ENCODE measurements at regions not wholly inside any gene's neighbourhood (a gene's known extent, or its start where the extent isn't known, plus 50 kb on each side); places are given as distances from the start of the nearest gene placed in this dataset.

DNA sequence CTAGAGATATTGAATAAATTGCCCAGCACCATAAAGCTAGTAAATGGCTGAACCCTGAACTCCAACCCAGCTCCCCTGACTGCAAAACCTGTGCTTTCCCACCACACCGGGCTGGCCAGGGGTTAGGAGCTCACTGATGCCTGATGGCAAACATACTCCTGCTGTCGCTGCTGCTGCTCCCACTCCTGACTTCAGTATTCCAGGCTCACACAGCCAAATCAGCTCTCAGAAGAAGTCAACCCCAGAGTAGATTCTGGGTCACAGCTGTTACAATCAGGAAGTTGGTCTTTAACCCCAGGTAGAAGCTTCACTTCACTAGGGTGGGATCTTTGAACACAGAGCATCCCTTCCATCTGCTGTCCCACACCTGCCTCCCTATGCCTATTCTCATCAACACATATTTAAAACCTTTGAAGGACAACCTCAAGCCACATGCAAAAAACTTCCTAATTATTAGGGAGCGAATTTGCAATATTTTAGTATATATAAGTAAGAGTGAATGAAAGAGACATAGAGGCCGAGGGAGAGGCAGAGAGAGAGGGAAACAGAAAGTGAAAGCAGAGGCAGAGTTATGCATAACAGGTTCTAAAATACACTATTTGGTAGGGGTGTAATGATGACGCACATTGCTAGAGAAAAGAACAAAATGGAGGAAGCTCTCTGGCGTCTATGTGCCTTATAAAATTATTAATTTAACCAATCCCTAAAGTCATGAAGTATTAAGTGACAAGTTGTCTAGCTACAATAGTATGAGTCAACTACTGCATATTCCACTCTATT, 99.4 kb upstream of the SERP2 start:
- Histone ChIP-seq H3K27me3 (no peaks in the 10 kb centered on the region), H3K36me3 (no peaks in the 10 kb centered on the region), H3K9me3 (no peaks in the 10 kb centered on the region), H3K27ac (peak overlapping the region; percentile 76 to 81 (median 79)), H3K4me3 (peak overlapping the region in 1 of 4 donors; percentile 12), H3K4me1 (peaks cover 13 to 51% (median 24%) of the 10 kb centered on the region in 4 donors)
- 24 to 34% methylated on average over 4 to 6 of the region's 6 CpGs for WGBS, 2 donors (ENCODE audit: low coverage in 1 of 2)
- in situ Hi-C loops (cut with MboI; ENCODE audit: low pct_ligation_motif_present in 1 of 4, low pct_unique_long_range_greater_than_20kb in 1 of 4, low sequenced_read_pairs in 3 of 4): no loop called here
- DNase-seq: no peak
- TF ChIP-seq POLR2AphosphoS5 (IDR thresholded peaks at IDR 0.05): peak in 1 of 3 donors; percentile 61
- no peak for TF ChIP-seq POLR2A (IDR thresholded peaks at IDR 0.05)
- TF ChIP-seq, protein P1, sequence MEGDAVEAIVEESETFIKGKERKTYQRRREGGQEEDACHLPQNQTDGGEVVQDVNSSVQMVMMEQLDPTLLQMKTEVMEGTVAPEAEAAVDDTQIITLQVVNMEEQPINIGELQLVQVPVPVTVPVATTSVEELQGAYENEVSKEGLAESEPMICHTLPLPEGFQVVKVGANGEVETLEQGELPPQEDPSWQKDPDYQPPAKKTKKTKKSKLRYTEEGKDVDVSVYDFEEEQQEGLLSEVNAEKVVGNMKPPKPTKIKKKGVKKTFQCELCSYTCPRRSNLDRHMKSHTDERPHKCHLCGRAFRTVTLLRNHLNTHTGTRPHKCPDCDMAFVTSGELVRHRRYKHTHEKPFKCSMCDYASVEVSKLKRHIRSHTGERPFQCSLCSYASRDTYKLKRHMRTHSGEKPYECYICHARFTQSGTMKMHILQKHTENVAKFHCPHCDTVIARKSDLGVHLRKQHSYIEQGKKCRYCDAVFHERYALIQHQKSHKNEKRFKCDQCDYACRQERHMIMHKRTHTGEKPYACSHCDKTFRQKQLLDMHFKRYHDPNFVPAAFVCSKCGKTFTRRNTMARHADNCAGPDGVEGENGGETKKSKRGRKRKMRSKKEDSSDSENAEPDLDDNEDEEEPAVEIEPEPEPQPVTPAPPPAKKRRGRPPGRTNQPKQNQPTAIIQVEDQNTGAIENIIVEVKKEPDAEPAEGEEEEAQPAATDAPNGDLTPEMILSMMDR (IDR thresholded peaks at IDR 0.05): no peak
- TF ChIP-seq EP300 (IDR thresholded peaks at IDR 0.05; ENCODE audit: low read depth): peak; percentile 68
- intact Hi-C loops (cut with DNase I; ENCODE audit: low total_unique reads): loop anchor here (5.0 kb wide), 1 partner anchor 52 kb away; no protein-coding TSS in a partner anchor

DNA sequence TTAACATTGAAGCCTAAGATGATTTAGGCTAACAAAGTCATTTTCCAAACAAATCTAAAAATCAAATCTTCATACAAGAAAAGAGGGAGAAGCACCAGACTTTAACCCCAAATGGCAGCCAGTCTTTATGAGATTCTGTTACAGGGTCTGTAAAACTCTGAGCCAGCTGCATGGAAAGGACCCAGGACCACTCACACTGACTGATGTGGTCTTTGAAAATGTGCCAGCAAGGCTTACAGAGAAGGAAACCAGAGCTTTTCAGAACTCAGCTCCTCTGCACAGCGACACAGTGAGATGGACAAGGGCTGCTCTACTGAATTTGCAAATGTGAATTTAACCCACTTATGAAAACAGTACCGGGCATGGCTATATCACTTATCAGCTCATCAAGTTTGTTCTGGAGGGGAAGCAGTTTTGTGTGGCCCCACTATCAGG, 98.8 kb upstream of the SERP2 start:
- Histone ChIP-seq H3K27me3 (no peaks in the 10 kb centered on the region), H3K27ac (peak overlapping the region; percentile 76 to 81 (median 79)), H3K4me1 (peaks cover 13 to 51% (median 24%) of the 10 kb centered on the region in 4 donors), H3K4me3 (peak overlapping the region in 1 of 4 donors; percentile 12), H3K36me3 (no peaks in the 10 kb centered on the region), H3K9me3 (no peaks in the 10 kb centered on the region)
- intact Hi-C loops (cut with DNase I; ENCODE audit: low total_unique reads) (loop anchor here (5.0 kb wide), 1 partner anchor 52 kb away; no protein-coding TSS in a partner anchor), in situ Hi-C loops (cut with MboI; ENCODE audit: low pct_ligation_motif_present in 1 of 4, low pct_unique_long_range_greater_than_20kb in 1 of 4, low sequenced_read_pairs in 3 of 4) (no loop called here)
- TF ChIP-seq POLR2AphosphoS5 (IDR thresholded peaks at IDR 0.05): no peak
- TF ChIP-seq POLR2A (IDR thresholded peaks at IDR 0.05): no peak
- TF ChIP-seq, protein P1 (IDR thresholded peaks at IDR 0.05): no peak
- TF ChIP-seq EP300 (IDR thresholded peaks at IDR 0.05; ENCODE audit: low read depth): no peak
- WGBS, 2 donors (ENCODE audit: low coverage in 1 of 2): 20 to 48% methylated on average over 2 of the region's 2 CpGs
- no peak for DNase-seq

DNA sequence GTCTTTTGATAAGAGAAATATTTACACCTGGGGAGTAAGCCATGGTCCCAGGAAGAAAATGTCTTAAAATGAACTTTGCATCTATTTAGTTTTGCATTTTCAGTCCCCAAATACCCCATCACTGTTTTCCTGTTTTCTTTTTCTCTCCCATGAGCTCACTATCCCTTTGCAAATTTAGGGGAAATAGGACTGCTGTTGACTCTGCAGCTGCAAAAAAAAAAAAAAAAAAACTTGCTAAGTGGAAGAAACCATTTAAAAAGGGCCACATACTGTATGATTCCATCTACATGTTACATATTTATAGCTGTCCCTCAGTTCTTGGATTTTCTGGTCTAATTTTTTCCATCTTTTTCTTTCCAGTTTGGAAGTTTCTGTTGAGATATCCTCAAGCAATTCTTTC, 98.2 kb upstream of the SERP2 start:
- in situ Hi-C loops (cut with MboI; ENCODE audit: low pct_ligation_motif_present in 1 of 4, low pct_unique_long_range_greater_than_20kb in 1 of 4, low sequenced_read_pairs in 3 of 4): no loop called here
- H3K27ac ChIP-seq: peak overlapping the region; percentile 76 to 81 (median 79)
- no peak for TF ChIP-seq EP300 (IDR thresholded peaks at IDR 0.05; ENCODE audit: low read depth)
- TF ChIP-seq, protein P1 (IDR thresholded peaks at IDR 0.05): no peak
- no peak for TF ChIP-seq POLR2A (IDR thresholded peaks at IDR 0.05)
- no peak for TF ChIP-seq POLR2AphosphoS5 (IDR thresholded peaks at IDR 0.05)
- H3K36me3 ChIP-seq: no peaks in the 10 kb centered on the region
- H3K4me1 ChIP-seq: peaks cover 13 to 51% (median 24%) of the 10 kb centered on the region in 4 donors
- intact Hi-C loops (cut with DNase I; ENCODE audit: low total_unique reads): no loop called here
- H3K4me3 ChIP-seq: no peak overlapping the region
- no peaks in the 10 kb centered on the region for H3K27me3 ChIP-seq
- no peaks in the 10 kb centered on the region for H3K9me3 ChIP-seq
- no peak for DNase-seq

DNA sequence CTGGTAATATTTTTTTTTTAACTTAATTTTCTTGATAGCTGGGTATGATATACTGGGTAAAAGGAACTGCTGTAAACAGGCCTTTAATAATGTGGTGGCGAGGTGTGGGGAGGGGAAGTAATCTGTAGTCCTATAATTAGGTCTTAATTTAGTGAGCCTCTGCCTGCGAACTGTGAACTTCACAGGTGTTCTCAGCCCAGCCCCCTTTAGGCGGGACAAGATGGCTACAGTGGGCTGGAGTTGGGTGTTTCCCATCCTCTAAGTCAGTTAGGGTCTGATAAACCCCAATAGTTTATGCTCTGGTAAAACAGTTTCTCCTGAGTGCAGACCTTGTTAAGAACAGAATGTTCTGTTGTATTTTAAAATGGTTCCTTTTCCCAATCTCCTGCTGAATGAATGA, 97.6 kb upstream of the SERP2 start:
- Histone ChIP-seq H3K36me3 (no peaks in the 10 kb centered on the region), H3K27me3 (no peaks in the 10 kb centered on the region), H3K9me3 (no peaks in the 10 kb centered on the region), H3K27ac (peak overlapping the region in 2 of 4 donors; percentile 38 to 80), H3K4me3 (no peak overlapping the region), H3K4me1 (peaks cover 13 to 45% (median 24%) of the 10 kb centered on the region in 4 donors)
- intact Hi-C loops (cut with DNase I; ENCODE audit: low total_unique reads) (no loop called here), in situ Hi-C loops (cut with MboI; ENCODE audit: low pct_ligation_motif_present in 1 of 4, low pct_unique_long_range_greater_than_20kb in 1 of 4, low sequenced_read_pairs in 3 of 4) (no loop called here)
- DNase-seq: no peak
- TF ChIP-seq EP300 (IDR thresholded peaks at IDR 0.05; ENCODE audit: low read depth): no peak
- no peak for TF ChIP-seq POLR2AphosphoS5 (IDR thresholded peaks at IDR 0.05)
- TF ChIP-seq, protein P1 (IDR thresholded peaks at IDR 0.05): no peak
- WGBS, 2 donors (ENCODE audit: low coverage in 1 of 2): 64% methylated on average over 3 of the region's 3 CpGs; no CpG with 5 or more reads in 1 of the 2 donors

Data from transverse colon (tissue), 4 donors.